T-helper 2 cell (primary cell): ENCODE measurements at regions not wholly inside any gene's neighbourhood (a gene's known extent, or its start where the extent isn't known, plus 50 kb on each side); places are given as distances from the start of the nearest gene placed in this dataset.

ENCODE experiments used
- DNase-seq, 5 experiments: peaks; one replicate each; pipeline versions ENCODE4 v3.0.0 to v3.0.0-alpha.2; 2012 to 2022

GRCh38 chr2:43127941-43128558, 98.4 kb downstream of the ZFP36L2 start:
- peak in 1 of 5 experiments; percentile 13 for DNase-seq

- DNase-seq: peak; percentile 76 to 90 (median 88)
Observed at GRCh38 chr2:43127208-43127940, 99.0 kb downstream of the ZFP36L2 start.

GRCh38 chr2:43126817-43127207, 99.6 kb downstream of the ZFP36L2 start:
- DNase-seq: no peak

GRCh38 chr2:43125090-43125998, 101.1 kb downstream of the ZFP36L2 start:
- no peak for DNase-seq

GRCh38 chr2:43124687-43125057, 101.7 kb downstream of the ZFP36L2 start:
- DNase-seq: no peak

GRCh38 chr2:43123981-43124686, 102.3 kb downstream of the ZFP36L2 start:
- no peak for DNase-seq

GRCh38 chr2:43123486-43123885, 102.9 kb downstream of the ZFP36L2 start:
- no peak for DNase-seq

GRCh38 chr2:43123028-43123427, 103.4 kb downstream of the ZFP36L2 start:
- no peak for DNase-seq

- DNase-seq: no peak
Observed at GRCh38 chr2:43121580-43122314, 104.7 kb downstream of the ZFP36L2 start.

- no peak for DNase-seq
Observed at GRCh38 chr2:43119303-43119702, 107.1 kb downstream of the ZFP36L2 start.

GRCh38 chr2:43117521-43118143, 108.8 kb downstream of the ZFP36L2 start:
- no peak for DNase-seq

- DNase-seq: no peak
Observed at GRCh38 chr2:43116988-43117387, 109.4 kb downstream of the ZFP36L2 start.

- no peak for DNase-seq
Observed at GRCh38 chr2:43115881-43116280, 110.5 kb downstream of the ZFP36L2 start.

GRCh38 chr2:43114210-43114609, 112.2 kb downstream of the ZFP36L2 start:
- no peak for DNase-seq

GRCh38 chr2:43111788-43112554, 114.4 kb downstream of the ZFP36L2 start:
- DNase-seq: no peak

GRCh38 chr2:43110442-43110871, 115.9 kb downstream of the ZFP36L2 start:
- no peak for DNase-seq

- no peak for DNase-seq
Observed at GRCh38 chr2:43109261-43109743, 117.1 kb downstream of the ZFP36L2 start.

GRCh38 chr2:43107679-43108078, 118.7 kb downstream of the ZFP36L2 start:
- no peak for DNase-seq

- DNase-seq: no peak
Observed at GRCh38 chr2:43106559-43107527, 119.6 kb downstream of the ZFP36L2 start.
